ENCODE measurements at regions not wholly inside any gene's neighbourhood (a gene's known extent, or its start where the extent isn't known, plus 50 kb on each side); places are given as distances from the start of the nearest gene placed in this dataset.

- no peak overlapping the region for H3K4me2 ChIP-seq
- no peak for TF ChIP-seq Cebpa-rat (IDR thresholded peaks at IDR 0.05)
- H3K4me1 ChIP-seq, result no peaks in the 10 kb centered on the region
- H3K27me3 ChIP-seq, result no peaks in the 10 kb centered on the region
- H3K36me3 ChIP-seq, result no peaks in the 10 kb centered on the region
- no peak overlapping the region for H3K4me3 ChIP-seq
- no peak overlapping the region for H3K9ac ChIP-seq
- no peak overlapping the region for H3K27ac ChIP-seq
- H4K20me1 ChIP-seq, result no peaks in the 10 kb centered on the region
- H3K9me3 ChIP-seq, result no peaks in the 10 kb centered on the region
These were observed 95.4 kb upstream of the DOK5 start for GRCh38 chr20:54379893-54380584.

- TF ChIP-seq Cebpa-rat (IDR thresholded peaks at IDR 0.05), result no peak
- H4K20me1 ChIP-seq, result no peaks in the 10 kb centered on the region
- no peaks in the 10 kb centered on the region for H3K4me1 ChIP-seq
- H3K27ac ChIP-seq, result no peak overlapping the region
- H3K4me3 ChIP-seq, result no peak overlapping the region
- H3K9me3 ChIP-seq, result no peaks in the 10 kb centered on the region
- H3K9ac ChIP-seq, result no peak overlapping the region
- no peaks in the 10 kb centered on the region for H3K36me3 ChIP-seq
- H3K27me3 ChIP-seq, result no peaks in the 10 kb centered on the region
- no peak overlapping the region for H3K4me2 ChIP-seq
These were observed 93.0 kb upstream of the DOK5 start for GRCh38 chr20:54382419-54382818.

- Histone ChIP-seq H3K4me1 (no peaks in the 10 kb centered on the region), H4K20me1 (no peaks in the 10 kb centered on the region), H3K27ac (no peak overlapping the region), H3K27me3 (no peaks in the 10 kb centered on the region), H3K36me3 (no peaks in the 10 kb centered on the region), H3K9ac (no peak overlapping the region), H3K4me2 (no peak overlapping the region), H3K4me3 (no peak overlapping the region), H3K9me3 (no peaks in the 10 kb centered on the region)
- no peak for TF ChIP-seq Cebpa-rat (IDR thresholded peaks at IDR 0.05)
These were observed 89.6 kb upstream of the DOK5 start for GRCh38 chr20:54385746-54386145.

- Histone ChIP-seq H3K4me2 (no peak overlapping the region), H4K20me1 (no peaks in the 10 kb centered on the region), H3K4me3 (no peak overlapping the region), H3K27ac (no peak overlapping the region), H3K9me3 (no peaks in the 10 kb centered on the region), H3K27me3 (no peaks in the 10 kb centered on the region), H3K4me1 (no peaks in the 10 kb centered on the region), H3K36me3 (no peaks in the 10 kb centered on the region), H3K9ac (no peak overlapping the region)
- no peak for TF ChIP-seq Cebpa-rat (IDR thresholded peaks at IDR 0.05)
These were observed 85.7 kb upstream of the DOK5 start for GRCh38 chr20:54389596-54390280.

GRCh38 chr20:54397292-54398140, 77.9 kb upstream of the DOK5 start:
- Histone ChIP-seq H3K9me3 (peaks cover 9% of the 10 kb centered on the region), H3K36me3 (no peaks in the 10 kb centered on the region), H3K27ac (no peak overlapping the region), H3K27me3 (no peaks in the 10 kb centered on the region), H4K20me1 (no peaks in the 10 kb centered on the region), H3K4me3 (no peak overlapping the region), H3K4me1 (no peaks in the 10 kb centered on the region), H3K9ac (no peak overlapping the region), H3K4me2 (no peak overlapping the region)
- no peak for TF ChIP-seq Cebpa-rat (IDR thresholded peaks at IDR 0.05)

- Histone ChIP-seq H4K20me1 (no peaks in the 10 kb centered on the region), H3K27me3 (no peaks in the 10 kb centered on the region), H3K4me2 (no peak overlapping the region), H3K4me3 (no peak overlapping the region), H3K9ac (no peak overlapping the region), H3K9me3 (peaks cover 9% of the 10 kb centered on the region), H3K36me3 (no peaks in the 10 kb centered on the region), H3K4me1 (no peaks in the 10 kb centered on the region), H3K27ac (no peak overlapping the region)
- TF ChIP-seq Cebpa-rat (IDR thresholded peaks at IDR 0.05), result no peak
These were observed 76.6 kb upstream of the DOK5 start for GRCh38 chr20:54398814-54399213.

DNA sequence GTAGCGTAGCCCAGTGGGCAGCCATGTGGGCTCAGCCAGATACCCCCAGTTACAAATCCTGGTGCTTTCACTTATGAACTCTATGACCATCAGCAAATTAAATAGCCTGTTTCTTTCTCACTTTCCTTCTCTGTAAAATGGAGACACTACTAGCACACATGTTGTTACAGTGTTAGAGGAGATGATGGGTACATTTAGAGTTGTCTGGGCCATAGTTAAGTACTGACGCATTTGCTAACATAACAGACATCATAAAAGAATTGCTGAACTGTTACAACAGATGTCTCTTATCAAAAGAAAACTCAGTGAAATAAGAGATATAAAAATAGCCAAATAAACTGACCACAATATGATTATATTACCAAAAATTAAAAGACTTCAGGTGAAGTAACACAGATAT, 69.9 kb upstream of the DOK5 start:
- Histone ChIP-seq H3K27me3 (no peaks in the 10 kb centered on the region), H3K4me2 (no peak overlapping the region), H3K27ac (no peak overlapping the region), H3K36me3 (no peaks in the 10 kb centered on the region), H3K4me1 (no peaks in the 10 kb centered on the region), H3K9me3 (no peaks in the 10 kb centered on the region), H3K9ac (no peak overlapping the region), H3K4me3 (no peak overlapping the region), H4K20me1 (no peaks in the 10 kb centered on the region)
- TF ChIP-seq Cebpa-rat (IDR thresholded peaks at IDR 0.05), result no peak

DNA sequence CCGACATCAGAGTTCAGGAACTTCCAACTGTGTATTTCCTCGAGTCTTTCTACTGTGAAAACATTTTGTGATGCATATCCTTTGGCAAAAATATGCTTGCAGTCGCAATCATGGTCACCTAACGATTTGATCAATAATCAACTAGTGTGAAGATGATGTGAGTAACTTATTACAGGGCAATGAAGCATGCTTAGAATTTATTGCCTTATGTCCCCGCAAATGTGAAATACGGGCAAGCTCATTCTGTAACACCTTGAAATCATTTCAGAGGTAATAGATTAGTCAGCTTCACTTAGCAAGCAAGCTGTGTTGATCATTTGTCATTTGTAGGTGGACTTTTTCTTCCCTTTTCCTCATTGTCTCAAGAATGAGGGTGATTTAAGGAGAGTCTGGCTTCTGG, 67.9 kb upstream of the DOK5 start:
- H3K4me3 ChIP-seq, result no peak overlapping the region
- H4K20me1 ChIP-seq, result no peaks in the 10 kb centered on the region
- H3K9me3 ChIP-seq, result no peaks in the 10 kb centered on the region
- no peaks in the 10 kb centered on the region for H3K36me3 ChIP-seq
- H3K4me2 ChIP-seq, result no peak overlapping the region
- H3K4me1 ChIP-seq, result no peaks in the 10 kb centered on the region
- H3K27me3 ChIP-seq, result no peaks in the 10 kb centered on the region
- H3K27ac ChIP-seq, result no peak overlapping the region
- no peak for TF ChIP-seq Cebpa-rat (IDR thresholded peaks at IDR 0.05)
- H3K9ac ChIP-seq, result no peak overlapping the region

GRCh38 chr20:54415967-54416366, 59.4 kb upstream of the DOK5 start:
- H3K4me3 ChIP-seq, result no peak overlapping the region
- H3K9me3 ChIP-seq, result no peaks in the 10 kb centered on the region
- H4K20me1 ChIP-seq, result no peaks in the 10 kb centered on the region
- no peak overlapping the region for H3K4me2 ChIP-seq
- no peaks in the 10 kb centered on the region for H3K27me3 ChIP-seq
- no peak for TF ChIP-seq Cebpa-rat (IDR thresholded peaks at IDR 0.05)
- no peak overlapping the region for H3K9ac ChIP-seq
- no peaks in the 10 kb centered on the region for H3K36me3 ChIP-seq
- no peak overlapping the region for H3K27ac ChIP-seq
- H3K4me1 ChIP-seq, result no peaks in the 10 kb centered on the region

GRCh38 chr20:54416770-54417169, 58.6 kb upstream of the DOK5 start:
- Histone ChIP-seq H3K9me3 (no peaks in the 10 kb centered on the region; the same call in 1 of the 2 replicates), H3K27me3 (no peaks in the 10 kb centered on the region), H4K20me1 (no peaks in the 10 kb centered on the region), H3K9ac (no peak overlapping the region), H3K4me2 (no peak overlapping the region), H3K27ac (no peak overlapping the region), H3K4me3 (no peak overlapping the region), H3K4me1 (no peaks in the 10 kb centered on the region), H3K36me3 (no peaks in the 10 kb centered on the region)
- no peak for TF ChIP-seq Cebpa-rat (IDR thresholded peaks at IDR 0.05)
